HG02981 (cell line): ENCODE measurements at regions not wholly inside any gene's neighbourhood (a gene's known extent, or its start where the extent isn't known, plus 50 kb on each side); places are given as distances from the start of the nearest gene placed in this dataset.
"Not testable (repeated sequence)": the region's sequence is repeated elsewhere in the genome, so short reads cannot be mapped to it uniquely, and the experiment has no call there.

Experiments
- ATAC-seq: cut with Tn5 transposase; IDR thresholded peaks from one replicate; pipeline ENCODE4 v1.9.1; 2021; ENCODE audit warnings: mild to moderate bottlenecking, moderate library complexity; ENCODE audit not compliant: unreplicated experiment

- no peak for ATAC-seq
These were observed 77.8 kb upstream of the ZNF184 start for GRCh38 chr6:27550692-27551091.

DNA sequence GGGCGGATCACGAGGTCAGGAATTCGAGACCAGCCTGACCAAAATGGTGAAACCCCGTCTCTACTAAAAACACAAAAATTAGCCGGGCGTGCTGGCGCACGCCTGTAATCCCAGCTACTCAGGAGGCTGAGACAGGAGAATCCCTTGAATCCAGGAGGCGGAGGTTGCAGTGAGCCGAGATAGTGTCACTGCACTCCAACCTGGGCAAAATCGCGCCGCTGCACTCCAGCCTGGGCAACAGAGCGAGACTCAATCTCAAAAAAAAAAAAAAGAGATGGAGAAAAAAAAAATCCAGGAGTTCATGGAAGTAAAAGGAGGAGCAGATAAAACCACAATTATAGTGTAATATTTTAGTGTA, 76.3 kb upstream of the ZNF184 start:
- ATAC-seq, result not testable (repeated sequence)

GRCh38 chr6:27547157-27548075, 74.5 kb upstream of the ZNF184 start:
- ATAC-seq, result no peak

GRCh38 chr6:27546522-27546921, 73.6 kb upstream of the ZNF184 start:
- ATAC-seq, result no peak

GRCh38 chr6:27545271-27546046, 72.6 kb upstream of the ZNF184 start:
- no peak for ATAC-seq

- ATAC-seq, result no peak
These were observed 71.8 kb upstream of the ZNF184 start for GRCh38 chr6:27544612-27545260.

GRCh38 chr6:27544135-27544534, 71.2 kb upstream of the ZNF184 start:
- not testable (repeated sequence) for ATAC-seq

DNA sequence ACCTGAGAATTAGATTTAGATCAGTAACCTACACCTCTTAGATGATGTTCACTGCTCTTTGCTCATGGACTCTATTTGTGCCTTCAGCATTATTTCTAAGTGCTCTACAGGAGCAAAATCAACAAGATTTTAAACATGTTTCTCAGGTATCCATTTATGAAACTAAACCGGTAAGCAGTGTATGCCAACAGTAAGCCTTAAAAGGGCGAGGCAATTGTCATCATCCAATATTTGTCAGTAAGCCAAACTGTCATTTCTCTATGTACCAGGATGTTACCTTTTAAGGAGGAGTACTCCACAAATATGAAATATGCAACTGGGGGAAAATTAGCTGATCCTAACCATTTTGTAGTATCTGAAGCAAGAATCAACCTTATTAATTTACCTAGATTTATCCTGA, 69.6 kb upstream of the ZNF184 start:
- no peak for ATAC-seq

GRCh38 chr6:27541933-27542297, 69.0 kb upstream of the ZNF184 start:
- ATAC-seq, result no peak

DNA sequence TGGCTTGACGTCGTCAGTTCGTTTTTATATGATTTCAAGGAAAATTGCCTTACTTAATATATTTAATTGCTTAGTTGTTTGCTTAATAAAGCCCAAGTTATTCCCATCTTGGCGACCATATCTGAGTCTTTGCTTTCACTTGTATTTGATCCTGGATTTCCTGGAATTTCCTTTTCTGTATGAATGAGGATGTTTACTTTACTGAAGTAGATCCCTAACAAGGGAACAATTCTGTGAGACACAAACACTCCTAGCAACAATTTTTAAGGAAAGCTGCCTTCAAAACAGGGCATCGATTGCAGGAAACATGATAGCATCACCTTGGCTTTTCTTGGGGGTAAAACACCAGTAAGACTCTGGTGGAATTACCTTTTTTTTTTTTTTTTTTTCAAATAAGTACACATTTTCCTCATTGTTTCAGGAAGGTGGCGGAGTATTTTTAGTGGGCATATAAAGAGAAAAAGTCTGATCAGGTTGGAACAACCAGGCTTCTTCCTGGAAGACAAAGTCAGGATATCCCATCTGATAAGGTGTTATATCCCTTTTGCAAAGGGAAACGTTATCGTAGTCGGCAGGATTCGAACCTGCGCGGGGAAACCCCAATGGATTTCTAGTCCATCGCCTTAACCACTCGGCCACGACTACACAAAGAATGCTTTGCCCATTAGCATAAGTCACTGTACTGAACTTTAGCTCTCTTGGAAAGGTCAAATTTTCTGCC, 68.5 kb upstream of the ZNF184 start:
- no peak for ATAC-seq

DNA sequence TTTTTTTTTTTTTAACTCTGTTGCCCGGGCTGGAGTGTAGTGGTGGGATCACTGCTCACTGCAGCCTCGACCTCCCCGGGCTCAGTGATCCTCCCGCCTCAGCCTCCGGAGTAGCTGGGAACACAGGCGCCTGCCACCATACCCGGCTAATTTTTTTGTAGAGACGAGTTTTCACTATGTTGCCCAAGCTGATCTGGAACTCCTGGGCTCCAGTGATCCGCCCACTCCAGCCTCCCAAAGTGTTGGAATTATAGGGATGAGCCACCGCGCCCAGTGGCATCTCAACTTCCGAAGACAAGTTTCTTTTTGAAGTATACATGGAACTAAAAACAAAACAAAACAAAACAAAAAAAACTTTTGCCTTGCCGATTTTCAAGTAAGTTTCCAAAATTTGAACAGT, 66.6 kb upstream of the ZNF184 start:
- ATAC-seq, result no peak

- no peak for ATAC-seq
These were observed 60.1 kb upstream of the ZNF184 start for GRCh38 chr6:27532820-27533538.

DNA sequence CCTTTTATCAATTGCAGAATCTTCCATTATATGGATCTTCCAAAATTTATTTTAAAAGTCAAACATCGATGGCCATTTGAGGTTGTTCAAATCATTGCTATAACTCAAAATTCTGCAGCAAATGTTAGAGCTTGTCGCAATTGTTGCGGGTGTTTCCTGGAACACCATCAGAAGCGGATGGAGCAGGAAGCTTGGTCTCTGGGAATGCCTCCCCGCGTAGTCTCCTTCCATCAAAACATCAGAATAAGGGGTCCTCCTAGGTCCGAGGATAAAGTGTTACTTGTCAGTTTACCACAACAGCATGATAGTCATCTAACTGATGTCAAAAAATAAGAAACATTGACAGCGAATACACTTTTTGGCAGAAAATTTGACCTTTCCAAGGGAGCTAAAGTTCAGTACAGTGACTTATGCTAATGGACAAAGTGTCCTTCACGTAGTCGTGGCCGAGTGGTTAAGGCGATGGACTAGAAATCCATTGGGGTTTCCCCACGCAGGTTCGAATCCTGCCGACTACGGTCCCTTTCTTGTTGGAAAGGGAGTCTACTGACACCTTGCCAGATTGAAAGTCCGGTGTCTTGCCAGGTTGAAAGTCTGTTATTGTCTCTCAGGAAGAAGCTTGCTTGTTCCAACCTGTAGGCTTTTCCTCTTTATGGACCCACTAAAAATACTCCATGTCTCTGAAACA, 59.0 kb upstream of the ZNF184 start:
- ATAC-seq, result no peak

GRCh38 chr6:27529796-27530195, 56.9 kb upstream of the ZNF184 start:
- not testable (repeated sequence) for ATAC-seq

GRCh38 chr6:27528714-27529113, 55.8 kb upstream of the ZNF184 start:
- no peak for ATAC-seq
